Stimulated activated CD4-positive, alpha-beta T cell treated with anti-CD3 and anti-CD28 coated beads, Interleukin-2, amount 100 ng/mL, for 48 hours (primary cell): ENCODE measurements at regions not wholly inside any gene's neighbourhood (a gene's known extent, or its start where the extent isn't known, plus 50 kb on each side); places are given as distances from the start of the nearest gene placed in this dataset.

Experiments
- DNase-seq, 2 donors: peaks; one replicate each; pipeline ENCODE4 v3.0.0-alpha.2; 2020

DNA sequence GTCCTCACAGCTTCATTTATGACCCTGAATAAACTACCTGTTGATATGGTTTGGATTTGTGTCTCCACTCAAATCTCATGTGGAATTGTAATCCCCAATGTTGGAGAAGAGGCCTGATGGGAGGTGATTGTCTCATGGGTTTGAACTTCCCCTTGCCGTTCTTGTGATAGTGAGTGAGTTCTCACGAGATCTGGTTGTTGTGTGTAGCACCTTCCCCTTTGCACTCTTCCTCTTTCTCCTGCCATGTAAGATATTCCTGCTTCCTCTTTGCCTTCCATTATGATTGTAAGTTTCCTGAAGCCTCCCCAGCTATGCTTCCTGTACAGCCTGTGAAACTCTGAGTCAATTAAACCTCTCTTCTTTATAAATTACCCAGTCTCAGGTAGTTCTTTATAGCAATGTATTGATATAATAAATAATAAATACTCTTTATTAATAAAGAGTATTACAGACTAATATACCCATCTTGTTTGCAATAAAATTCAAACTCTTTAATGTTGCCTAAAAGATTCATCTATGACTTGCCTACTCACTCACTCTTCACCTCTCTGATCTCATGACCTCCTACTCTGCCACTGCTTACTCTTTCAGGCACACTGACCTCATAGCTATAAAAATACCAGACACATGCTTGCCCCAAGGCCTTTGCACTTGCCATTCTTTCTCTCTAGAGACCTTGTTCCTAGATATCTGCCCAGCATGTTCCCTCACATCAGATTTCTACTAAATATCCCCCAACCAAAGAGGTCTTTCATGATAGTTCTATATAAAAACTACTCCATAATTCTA, 256.4 kb upstream of the MARCKS start:
- DNase-seq: no peak

DNA sequence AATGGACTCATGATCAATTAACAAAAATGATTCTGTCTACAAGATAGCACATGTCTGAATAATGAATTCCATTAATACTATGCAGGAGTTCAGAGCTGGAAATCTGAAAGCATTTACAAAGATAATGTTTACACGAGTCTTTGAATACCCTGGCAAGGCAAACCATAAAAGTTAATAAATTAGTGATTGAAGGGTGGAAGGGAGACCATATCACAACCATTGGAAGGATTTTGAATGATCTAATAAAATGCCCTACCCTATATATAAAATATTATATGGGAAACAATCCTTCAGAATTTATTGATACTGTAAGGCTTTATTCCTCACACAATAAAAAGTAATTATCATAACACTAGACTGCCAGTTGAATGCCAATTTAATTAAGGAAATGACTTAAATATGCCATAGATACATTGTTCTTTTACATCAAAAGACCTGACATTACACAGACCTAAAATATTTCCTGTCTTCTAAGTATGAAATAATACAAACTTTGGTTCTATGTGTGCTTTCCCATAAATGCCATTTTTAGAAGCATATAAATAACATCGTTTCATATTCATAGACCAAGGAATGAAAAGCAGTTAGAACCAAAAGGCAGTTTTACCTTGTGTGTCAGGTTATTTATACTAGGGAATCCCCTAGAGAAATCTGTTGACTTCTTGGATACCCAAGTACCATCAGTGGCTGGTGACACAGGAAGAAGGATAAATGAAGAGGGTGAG, 249.2 kb upstream of the MARCKS start:
- no peak for DNase-seq

DNA sequence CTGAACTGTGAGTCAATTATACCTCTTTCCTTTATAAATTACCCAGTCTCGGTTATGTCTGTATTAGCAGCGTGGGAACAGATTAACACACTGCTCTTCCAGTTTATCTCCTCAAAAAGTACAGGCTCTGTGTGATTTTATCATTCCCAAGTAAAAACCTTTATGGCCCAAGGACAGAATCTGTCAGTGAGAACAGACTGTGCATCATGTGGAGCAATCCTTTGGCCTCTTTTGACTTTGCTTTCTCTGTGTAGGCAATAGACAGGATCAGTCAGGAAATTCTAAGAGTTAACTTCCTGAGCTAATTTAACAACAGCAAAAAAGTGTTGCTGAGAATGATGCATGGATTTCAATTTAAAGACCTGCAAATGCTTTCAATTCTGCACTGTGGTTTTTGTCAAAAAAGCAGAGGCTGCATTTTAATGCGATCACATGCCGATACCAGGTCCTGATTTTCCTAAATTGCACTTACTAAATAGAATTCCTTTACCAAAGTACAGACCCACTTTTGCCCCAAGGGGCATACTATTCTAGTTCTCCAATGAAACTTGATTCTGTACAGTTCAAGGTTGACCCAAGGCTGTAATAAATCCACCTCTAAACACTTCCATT, 246.7 kb upstream of the MARCKS start:
- no peak for DNase-seq

DNA sequence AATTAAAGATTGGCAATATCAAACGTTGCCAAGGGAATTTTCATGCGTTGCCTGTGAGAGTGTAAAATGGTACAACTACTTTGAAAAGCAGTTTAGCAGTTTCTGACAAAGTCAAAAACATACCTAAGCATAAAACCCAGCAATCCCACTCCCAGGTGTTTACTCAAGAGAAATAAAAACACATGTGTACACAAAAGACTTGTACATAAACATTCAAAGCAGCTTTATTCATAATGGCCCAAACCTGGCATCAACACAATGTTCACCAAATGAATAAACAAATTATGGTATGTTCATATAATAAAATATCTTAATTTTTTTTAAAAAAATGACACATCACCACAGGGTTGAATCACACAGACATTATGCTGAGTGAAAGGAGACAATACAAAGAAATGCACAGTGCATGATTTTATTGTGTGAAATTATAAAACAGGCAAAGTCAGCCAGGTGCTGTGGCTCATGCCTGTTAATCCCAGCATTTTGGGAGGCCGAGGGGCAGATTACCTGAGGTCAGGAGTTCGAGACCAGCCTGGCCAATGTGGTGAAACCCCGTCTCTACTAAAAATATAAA, 240.4 kb upstream of the MARCKS start:
- no peak for DNase-seq

DNA sequence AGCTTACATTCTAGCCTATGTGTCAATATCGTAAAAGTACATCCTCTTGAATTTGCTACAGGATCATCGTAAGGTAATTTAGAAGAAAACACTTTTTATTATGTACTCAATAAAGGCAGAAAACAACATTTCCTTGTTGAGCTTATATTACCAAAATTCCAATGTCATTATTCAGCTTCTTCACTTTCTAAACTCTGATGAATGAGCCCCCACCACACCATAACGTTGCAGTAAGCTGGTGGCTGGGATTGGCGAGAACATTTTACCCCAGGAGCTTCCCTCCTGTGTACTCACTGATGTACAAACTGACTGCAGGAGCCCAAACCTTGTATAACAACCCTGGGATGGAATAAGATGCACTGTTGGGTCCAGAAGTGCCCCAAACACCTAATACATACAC, 238.1 kb upstream of the MARCKS start:
- DNase-seq: no peak

DNA sequence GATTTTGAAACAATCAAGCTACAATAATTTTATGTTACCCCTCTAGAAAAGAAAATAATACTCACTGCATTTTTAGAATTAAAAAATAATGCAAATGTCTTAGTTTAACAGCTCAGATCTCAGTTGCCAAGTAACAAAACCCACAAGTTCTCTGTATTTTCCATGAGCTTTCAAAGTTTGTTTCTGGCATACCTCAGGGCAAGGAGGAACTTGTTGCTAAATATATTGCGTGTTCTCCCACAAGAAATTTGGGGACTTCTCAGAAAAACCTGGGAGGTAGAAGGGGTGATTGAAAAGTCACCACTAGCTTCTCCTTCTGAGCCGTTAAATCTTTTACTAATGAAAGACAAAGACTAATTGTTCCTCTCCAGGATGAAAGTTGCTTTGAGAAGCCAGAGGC, 236.8 kb upstream of the MARCKS start:
- DNase-seq: no peak

DNA sequence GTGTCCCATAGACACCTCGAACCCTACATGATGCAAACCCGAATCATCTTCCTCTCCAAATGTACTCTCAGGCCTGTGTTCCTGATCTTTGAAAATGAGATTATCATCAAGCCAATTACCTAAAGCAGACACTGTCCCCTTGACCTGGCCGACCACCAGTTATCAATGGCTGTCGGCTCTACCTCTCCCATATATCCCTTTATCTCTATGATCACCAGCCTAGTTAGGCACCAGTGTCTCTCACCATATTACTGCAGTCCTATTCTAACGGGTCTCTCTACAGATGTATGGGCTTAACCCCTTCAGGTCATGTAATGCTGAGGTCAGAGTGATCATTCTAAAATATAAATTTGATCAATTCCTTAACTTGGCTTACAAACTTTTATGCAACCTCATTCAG, 234.9 kb upstream of the MARCKS start:
- DNase-seq: no peak

DNA sequence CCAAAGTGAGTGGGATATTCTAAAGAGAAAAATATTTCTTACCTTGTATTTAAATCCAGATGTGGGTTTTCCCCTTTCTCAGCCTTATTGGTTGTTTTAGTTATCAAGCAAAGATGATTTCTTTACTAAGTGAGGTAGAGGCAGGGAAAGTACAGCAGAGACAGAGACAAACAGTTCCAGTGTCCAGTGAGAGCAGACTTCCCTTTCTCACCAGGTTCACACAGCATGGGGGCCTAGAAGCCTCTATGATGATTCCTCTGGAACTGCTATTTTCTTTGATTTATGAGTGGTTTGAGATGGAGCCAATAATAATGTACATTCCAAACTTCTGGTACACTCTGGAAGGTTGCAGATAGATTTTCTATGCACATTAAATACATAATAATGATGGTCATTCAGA, 234.0 kb upstream of the MARCKS start:
- no peak for DNase-seq

DNA sequence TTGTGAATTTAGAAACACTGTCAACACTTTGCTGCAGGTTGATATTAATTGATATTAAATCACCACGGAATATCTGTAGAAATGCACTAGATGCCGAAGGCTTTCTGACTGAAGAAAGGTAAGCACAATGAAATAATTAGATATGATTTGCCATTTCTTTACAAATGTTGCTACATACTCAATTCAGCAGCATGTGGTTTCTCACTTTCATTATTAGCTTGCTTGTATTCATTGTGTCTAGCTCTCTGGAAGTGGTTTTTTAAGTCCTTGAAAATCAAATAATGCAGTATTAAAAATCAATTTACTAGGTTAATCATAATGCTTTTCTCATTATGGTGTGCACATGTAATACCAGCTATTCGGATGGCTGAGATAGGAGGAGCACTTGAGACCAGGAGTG, 231.3 kb upstream of the MARCKS start:
- no peak for DNase-seq

DNA sequence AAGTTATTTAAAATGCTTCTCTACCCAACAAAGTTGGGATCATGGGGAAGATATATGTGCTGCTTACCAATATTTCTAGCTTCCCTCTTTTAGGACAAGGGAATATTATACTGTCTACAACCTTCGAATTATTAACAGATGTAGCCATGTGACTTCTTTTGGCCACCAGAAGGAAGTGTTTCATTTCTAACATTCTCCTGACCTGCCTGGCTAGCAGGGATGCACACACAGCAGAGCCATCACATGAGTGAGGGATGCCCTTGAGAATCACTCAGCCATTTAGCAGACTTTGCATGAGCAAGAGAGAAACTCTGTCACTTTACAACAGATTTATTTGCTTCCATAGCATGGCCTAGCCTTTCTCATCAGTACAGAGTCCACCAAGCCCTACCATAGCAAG, 230.7 kb upstream of the MARCKS start:
- DNase-seq: no peak

DNA sequence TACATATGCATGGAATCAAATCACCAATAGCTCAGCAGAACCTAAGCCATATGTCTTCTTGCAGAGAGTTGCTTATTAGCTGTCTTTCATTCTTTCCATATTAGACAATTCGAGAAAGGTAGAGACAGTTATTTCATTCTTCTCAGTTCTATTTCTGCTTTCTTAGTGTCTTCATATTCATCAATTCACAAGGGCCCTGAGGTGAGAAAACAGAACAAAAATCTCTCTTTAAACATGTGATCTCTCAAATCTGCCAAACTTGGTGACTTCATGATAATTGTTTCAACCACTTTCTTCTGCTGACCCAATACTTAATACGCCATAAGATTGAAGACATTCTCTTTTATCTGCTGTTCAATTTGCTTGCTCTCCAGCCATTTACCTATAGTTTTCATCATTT, 229.7 kb upstream of the MARCKS start:
- no peak for DNase-seq

DNA sequence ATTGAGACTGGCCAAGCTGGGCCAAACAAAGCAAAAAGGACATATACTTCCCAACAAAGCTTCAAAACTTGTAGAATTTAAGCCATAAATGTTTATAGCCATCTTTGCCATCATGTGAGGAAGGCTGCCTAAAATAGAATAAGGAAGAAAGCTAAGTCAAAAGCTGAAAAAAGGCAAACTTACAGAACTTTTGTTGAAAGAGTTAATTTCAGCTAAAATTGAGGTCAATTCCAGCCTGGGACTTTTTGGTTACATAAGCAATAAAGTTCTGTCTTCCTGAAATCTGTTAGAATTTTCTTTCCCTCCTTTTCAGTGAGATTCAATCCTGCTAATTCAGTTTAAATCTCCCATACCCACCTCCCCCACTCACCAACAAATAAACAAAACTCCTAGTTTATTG, 227.9 kb upstream of the MARCKS start:
- DNase-seq: no peak

DNA sequence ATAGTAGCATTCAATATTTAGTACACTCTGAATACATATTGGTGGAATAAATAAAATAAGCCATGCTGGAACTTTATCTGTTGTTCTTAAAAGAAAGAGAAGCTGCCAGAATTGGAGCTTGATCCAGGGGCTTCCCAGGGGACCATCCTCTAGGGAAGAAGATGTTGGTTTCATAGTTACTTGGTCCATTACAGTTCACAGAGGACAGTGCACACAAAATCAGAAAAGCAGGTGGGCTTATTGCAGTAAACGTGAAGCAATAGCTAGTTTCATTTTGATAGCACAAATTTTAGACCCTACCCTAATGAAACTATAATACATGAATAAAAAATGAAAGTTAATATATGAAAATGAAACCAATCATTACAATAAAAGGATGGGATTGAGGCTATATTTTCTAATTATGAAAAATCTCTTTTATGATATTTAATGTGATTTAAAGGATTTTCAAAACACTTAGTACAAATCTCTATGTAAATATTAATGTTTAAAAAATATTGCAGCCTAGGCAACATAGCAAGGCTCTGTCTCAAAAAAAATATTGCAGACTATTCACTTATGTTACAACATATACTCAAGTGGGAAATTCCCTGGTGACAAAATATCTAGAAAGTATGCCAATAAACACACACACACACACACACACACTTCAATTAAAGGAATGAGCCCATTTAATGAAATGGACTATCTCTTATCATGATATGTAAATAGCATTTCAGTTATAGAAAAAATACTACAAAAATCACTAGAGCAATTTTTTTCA, 227.0 kb upstream of the MARCKS start:
- DNase-seq: no peak

DNA sequence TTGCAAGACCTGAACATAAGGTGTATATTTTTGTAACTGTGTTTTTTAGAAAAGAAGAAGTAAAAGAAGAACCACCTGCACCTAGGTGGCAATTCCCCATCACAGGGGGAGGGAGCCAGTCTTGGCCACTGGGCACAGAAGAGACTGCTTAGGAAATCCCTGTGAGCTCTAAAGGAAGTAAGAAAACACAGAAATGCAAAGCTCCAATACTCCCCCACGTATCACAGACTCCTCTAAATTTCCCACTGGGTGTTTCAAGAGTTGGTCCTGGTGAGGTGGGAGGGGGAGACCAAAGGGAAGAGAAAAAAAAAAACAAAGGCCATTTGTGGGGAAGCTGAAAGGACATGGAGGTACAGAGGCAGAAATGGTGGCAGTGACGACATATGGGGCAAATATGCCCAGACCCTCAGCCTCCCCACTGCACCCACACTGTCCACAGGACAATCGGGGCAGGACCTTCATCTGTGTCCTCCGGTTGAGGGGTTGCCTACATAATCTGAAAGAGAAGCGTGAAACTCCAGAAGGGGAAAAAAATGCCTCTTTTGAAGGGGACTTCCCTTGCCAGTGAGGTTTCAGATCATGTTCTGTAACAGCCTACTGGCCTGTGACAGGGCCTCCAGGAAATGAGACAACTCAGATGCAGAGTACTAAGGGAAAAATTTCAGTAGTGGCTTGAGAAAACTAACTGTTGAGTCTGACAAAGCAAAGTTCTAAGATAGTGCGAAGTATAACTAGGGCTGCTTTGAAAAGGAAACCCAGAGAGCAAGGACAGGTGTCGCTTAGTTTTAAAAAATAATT, 226.2 kb upstream of the MARCKS start:
- peak; percentile 8 to 14 for DNase-seq

DNA sequence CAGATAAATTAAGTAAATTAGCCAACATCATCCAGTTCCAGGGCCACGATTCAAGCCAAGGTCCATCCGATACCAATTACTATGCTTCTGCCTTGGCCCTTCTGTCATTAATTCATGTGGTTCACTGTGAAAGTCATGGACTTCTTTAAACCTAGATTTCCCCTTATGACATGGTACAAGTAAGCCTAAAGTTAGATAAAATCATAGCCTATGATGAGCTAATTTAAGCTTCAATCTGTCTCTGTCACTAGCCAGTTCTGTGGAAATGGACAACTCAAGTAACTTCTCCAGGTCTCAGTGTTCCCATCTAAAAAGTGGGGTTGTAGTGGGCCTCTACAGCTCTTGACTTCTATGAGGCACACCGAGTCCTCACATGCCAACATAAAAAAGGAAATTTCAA, 225.5 kb upstream of the MARCKS start:
- no peak for DNase-seq

DNA sequence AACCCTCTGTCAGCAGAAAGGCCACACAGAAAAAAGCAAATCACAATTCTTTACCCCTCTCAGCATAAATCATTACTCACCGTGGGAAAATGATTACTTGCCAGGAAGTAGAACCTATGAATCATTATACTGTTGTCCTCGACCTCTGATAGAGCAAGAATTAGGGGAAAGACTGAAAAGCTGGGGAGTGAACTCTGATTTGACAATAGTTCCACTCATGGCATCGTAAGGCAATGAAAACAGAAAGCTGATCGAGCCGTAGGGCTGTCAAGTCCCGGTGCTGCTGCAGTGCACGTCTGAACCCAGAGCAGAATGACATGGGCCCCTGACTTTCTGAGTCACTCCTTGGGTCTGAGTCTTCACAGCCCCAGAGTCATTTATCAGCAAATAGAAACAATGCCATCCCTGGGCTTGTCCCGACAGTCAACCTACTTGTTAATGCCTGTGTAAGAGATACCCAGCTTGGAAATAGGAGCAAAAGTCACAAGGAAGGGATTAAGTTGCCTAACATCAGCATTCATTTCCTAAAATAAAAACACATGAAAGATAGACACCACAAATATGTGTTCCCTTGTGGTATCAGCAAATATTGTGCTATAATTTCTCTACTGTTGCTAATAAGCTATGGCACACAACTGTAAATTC, 224.8 kb upstream of the MARCKS start:
- DNase-seq: peak; percentile 24 to 26

DNA sequence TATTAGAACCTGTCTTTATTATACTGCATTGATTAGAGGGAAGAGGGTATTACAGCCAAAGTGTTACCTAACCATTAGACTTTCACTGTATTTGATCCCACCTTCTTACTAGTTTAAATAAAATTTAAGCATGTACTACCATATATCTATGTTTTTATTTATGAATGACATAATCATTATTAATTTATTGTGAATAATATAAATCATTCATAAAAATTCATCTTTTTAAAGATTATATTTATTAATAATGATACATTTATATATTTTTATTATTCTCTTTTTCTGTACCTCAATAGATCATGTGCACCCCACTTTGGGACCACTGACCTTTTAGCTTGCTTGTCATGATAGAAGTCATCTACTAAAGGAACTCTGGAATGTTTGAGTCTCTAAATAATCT, 223.5 kb upstream of the MARCKS start:
- DNase-seq: no peak

DNA sequence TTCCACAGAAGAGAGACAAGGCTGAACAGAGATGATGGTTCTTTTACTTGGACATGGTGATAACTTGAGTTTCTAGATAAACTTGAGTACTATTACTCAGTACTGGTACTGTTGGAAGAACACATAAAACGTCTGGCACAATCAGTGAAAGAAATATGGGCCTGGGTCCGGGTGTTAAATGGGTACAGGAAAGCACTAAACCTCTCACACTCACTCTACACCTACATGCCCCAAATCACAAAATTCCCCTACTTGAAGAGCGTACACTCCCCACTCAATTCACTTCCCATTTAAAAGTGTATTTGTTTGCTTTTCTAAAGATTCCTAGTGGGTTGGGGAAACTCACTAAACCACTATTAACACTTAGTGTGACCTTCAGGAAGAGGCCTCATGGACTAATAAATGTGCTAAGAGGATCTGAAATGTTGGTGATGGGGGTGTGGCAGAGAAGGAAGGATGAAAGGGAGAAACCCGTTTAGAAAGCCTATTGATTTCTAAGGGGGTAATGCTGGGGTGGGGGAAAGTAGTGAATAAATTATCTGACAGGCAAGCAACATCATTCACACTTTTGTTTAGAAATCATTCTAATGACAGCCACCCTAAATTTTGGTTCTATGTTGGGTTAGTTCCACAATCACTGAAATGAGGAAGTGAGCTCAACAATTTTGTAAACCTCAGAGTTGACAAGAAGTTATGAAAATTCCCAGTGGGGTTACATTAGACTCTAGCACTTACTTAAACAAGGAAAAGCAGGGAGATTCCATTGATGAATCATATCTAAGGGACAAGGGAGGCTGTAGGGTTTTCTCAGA, 222.6 kb upstream of the MARCKS start:
- no peak for DNase-seq

DNA sequence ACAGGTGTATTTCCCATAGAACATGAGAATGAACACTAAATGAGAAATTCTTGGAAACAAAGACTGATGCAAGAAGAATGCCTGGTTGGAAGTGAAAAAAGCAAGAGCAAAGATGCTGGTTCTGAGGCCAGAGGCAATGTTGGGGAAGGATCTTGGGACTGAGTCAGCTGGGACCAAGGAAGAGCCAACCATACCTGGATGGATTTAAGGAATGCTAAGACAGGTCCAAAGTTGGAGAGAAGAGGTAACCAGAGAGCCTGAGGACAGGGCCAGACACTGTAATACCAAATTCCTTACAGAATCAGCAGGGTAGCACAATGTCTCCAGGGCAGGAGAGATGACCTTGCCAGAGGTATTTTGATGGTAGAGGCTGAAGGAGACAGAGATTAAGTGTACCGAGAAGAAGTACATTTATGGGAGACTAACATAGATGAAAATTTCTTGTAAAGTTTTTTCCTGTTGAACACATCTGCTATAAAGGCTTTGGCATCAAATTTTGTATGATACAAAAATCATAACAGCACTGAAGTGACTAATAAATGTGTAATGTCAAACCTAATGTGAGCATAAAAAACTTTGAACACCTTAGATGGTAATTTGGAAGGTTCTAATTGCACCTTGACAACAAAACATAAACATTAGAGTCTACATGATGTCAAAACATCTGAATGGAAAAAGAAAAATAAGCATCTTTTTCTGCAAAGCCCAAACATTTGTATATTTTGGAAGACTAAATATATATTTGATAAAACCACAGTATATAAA, 221.7 kb upstream of the MARCKS start:
- no peak for DNase-seq

DNA sequence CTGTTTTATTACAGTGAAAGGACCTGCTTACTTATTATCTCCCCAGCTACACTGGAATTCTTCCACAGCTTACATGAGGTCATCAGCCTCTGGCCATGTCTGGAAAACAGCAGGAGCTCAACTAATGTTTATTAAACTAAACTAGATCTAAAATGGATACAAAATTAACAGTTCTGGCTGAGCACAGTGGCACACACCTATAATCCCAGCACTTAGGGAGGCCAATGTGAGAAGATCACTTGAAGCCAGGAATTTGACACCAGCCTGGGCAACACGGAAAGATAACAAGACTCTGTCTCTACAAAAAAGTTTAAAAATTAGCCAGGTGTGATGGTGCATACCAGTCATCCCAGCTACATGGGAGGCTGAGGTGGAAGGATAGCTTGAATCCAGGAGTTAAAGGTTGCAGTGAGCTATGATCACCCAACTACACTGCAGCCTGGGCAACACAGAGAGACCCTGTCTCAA, 220.8 kb upstream of the MARCKS start:
- DNase-seq: no peak
